Sigmoid colon (tissue), 6 donors: ENCODE measurements at regions not wholly inside any gene's neighbourhood (a gene's known extent, or its start where the extent isn't known, plus 50 kb on each side); places are given as distances from the start of the nearest gene placed in this dataset.

Experiments used
- DNase-seq: peaks from one replicate; pipeline ENCODE4 v3.0.0-alpha.2; 2019
- H3K27ac ChIP-seq, 4 donors: fragments of 200-600 bp; sonication (generic); one replicate each; pipeline ENCODE4 v1.5.1; 2016 to 2019; ENCODE audit warnings: mild to moderate bottlenecking in 1 of 4
- H3K27me3 ChIP-seq, 3 donors: fragments of 200-600 bp; sonication (generic); one replicate each; pipeline ENCODE4 v1.5.1; 2019; ENCODE audit warnings: mild to moderate bottlenecking in 1 of 3
- H3K36me3 ChIP-seq, 4 donors: fragments of 200-600 bp; sonication (generic); one replicate each; pipeline ENCODE4 v1.5.1; 2016 to 2019
- H3K4me1 ChIP-seq, 4 donors: fragments of 200-600 bp; sonication (generic); one replicate each; pipeline ENCODE4 v1.5.1; 2017 to 2019
- H3K4me3 ChIP-seq, 4 donors: fragments of 200-600 bp; sonication (generic); one replicate each; pipeline ENCODE4 v1.5.1; 2017 to 2019; ENCODE audit warnings: mild to moderate bottlenecking in 2 of 4, moderate library complexity in 1 of 4
- H3K9me3 ChIP-seq, 4 donors: fragments of 200-600 bp in 3 of 4; sonication (generic) in 3 of 4; one replicate each; pipeline versions ENCODE4 v1.5.1 to v1.6.1; 2013 to 2019
- CTCF ChIP-seq, 4 experiments: fragments of 450-650 bp in 3 of 4; fragments of 200-600 bp in 1 of 4; IDR thresholded peaks; one replicate each; pipeline ENCODE4 v1.5.1; 2016 to 2019; ENCODE audit warnings: antibody characterized with exemption in 4 of 4, mild to moderate bottlenecking in 3 of 4, moderate library complexity in 2 of 4
- EP300 ChIP-seq, 4 donors: sonication (generic); formaldehyde crosslinking; IDR thresholded peaks; one replicate each; pipeline ENCODE4 v1.6.1; 2017; ENCODE audit warnings: antibody characterized with exemption in 4 of 4
- POLR2A ChIP-seq, 2 donors: fragments of 450-650 bp; IDR thresholded peaks; one replicate each; pipeline ENCODE4 v1.6.1; 2016; ENCODE audit warnings: antibody characterized with exemption in 2 of 2, mild to moderate bottlenecking in 2 of 2, moderate library complexity in 2 of 2
- POLR2AphosphoS5 ChIP-seq, 4 donors: sonication (generic); formaldehyde crosslinking; IDR thresholded peaks; one replicate each; pipeline ENCODE4 v1.6.1; 2017; ENCODE audit warnings: antibody characterized with exemption in 4 of 4
- WGBS, 2 donors: extraction: QIAGEN DNeasy Blood & Tissue Kit; methylation state at CpG; one replicate each; pipeline ENCODE4 v1.1.7; 2013; 5-methylcytosine and 5-hydroxymethylcytosine counted together
- intact Hi-C: fragments of 100-400 bp; cut with DNase I; formaldehyde crosslinking; loops from one replicate; pipeline ENCODE4 v1.15.1; 2023
- donor health status: healthy with polysubstance abuse.
- donor health status: healthy.

GRCh38 chr6:40885139-40885774 lies 153.8 kb downstream of the UNC5CL start:
- DNase-seq: no peak
- Histone ChIP-seq H3K4me1 (no peaks in the 10 kb centered on the region), H3K4me3 (no peak overlapping the region), H3K9me3 (no peaks in the 10 kb centered on the region), H3K27me3 (no peaks in the 10 kb centered on the region), H3K27ac (no peak overlapping the region), H3K36me3 (no peaks in the 10 kb centered on the region)
- TF ChIP-seq POLR2AphosphoS5 (IDR thresholded peaks at IDR 0.05): no peak
- TF ChIP-seq CTCF (IDR thresholded peaks at IDR 0.05): no peak
- TF ChIP-seq EP300 (IDR thresholded peaks at IDR 0.05): no peak
- TF ChIP-seq POLR2A (IDR thresholded peaks at IDR 0.05): no peak
- WGBS, 2 donors: 61 to 71% methylated on average over 5 of the region's 5 CpGs
- intact Hi-C loops: no loop called here

GRCh38 chr6:40882323-40882997 lies 156.6 kb downstream of the UNC5CL start:
- Histone ChIP-seq H3K27me3 (no peaks in the 10 kb centered on the region), H3K4me3 (no peak overlapping the region), H3K9me3 (peaks cover 0 to 5% (median 0%) of the 10 kb centered on the region in 4 donors), H3K36me3 (no peaks in the 10 kb centered on the region), H3K27ac (no peak overlapping the region), H3K4me1 (no peaks in the 10 kb centered on the region)
- TF ChIP-seq POLR2A (IDR thresholded peaks at IDR 0.05) (no peak), CTCF (IDR thresholded peaks at IDR 0.05) (no peak), POLR2AphosphoS5 (IDR thresholded peaks at IDR 0.05) (no peak), EP300 (IDR thresholded peaks at IDR 0.05) (no peak)
- intact Hi-C loops: no loop called here
- DNase-seq: no peak
- 72 to 79% methylated on average over 6 of the region's 6 CpGs for WGBS, 2 donors

GRCh38 chr6:40881501-40881900 lies 157.5 kb downstream of the UNC5CL start:
- TF ChIP-seq POLR2A (IDR thresholded peaks at IDR 0.05) (no peak), POLR2AphosphoS5 (IDR thresholded peaks at IDR 0.05) (no peak), EP300 (IDR thresholded peaks at IDR 0.05) (no peak), CTCF (IDR thresholded peaks at IDR 0.05) (no peak)
- intact Hi-C loops: no loop called here
- H3K36me3 ChIP-seq: no peaks in the 10 kb centered on the region
- 65 to 90% methylated on average over 2 of the region's 2 CpGs for WGBS, 2 donors
- DNase-seq: no peak
- H3K9me3 ChIP-seq: peaks cover 0 to 5% (median 0%) of the 10 kb centered on the region in 4 donors
- no peak overlapping the region for H3K27ac ChIP-seq
- no peaks in the 10 kb centered on the region for H3K27me3 ChIP-seq
- H3K4me3 ChIP-seq: no peak overlapping the region
- H3K4me1 ChIP-seq: no peaks in the 10 kb centered on the region

GRCh38 chr6:40880906-40881305 lies 158.1 kb downstream of the UNC5CL start:
- Histone ChIP-seq H3K36me3 (no peaks in the 10 kb centered on the region), H3K9me3 (peaks cover 0 to 5% (median 0%) of the 10 kb centered on the region in 4 donors), H3K27ac (no peak overlapping the region), H3K27me3 (no peaks in the 10 kb centered on the region), H3K4me3 (no peak overlapping the region), H3K4me1 (no peaks in the 10 kb centered on the region)
- 73 to 87% methylated on average over 2 of the region's 2 CpGs for WGBS, 2 donors
- no peak for DNase-seq
- TF ChIP-seq CTCF (IDR thresholded peaks at IDR 0.05) (no peak), POLR2A (IDR thresholded peaks at IDR 0.05) (no peak), POLR2AphosphoS5 (IDR thresholded peaks at IDR 0.05) (no peak)
- intact Hi-C loops: no loop called here
